GM12878 (cell line): ENCODE measurements at regions not wholly inside any gene's neighbourhood (a gene's known extent, or its start where the extent isn't known, plus 50 kb on each side); places are given as distances from the start of the nearest gene placed in this dataset.

ENCODE experiments used
- CHD2 ChIP-seq: IDR thresholded peaks from 2 replicates; pipeline ENCODE4 v1.6.1; 2011; ENCODE audit warnings: low read depth, low read length, improper control_type of control experiment, borderline replicate concordance
- CTCF ChIP-seq, 3 experiments: IDR thresholded peaks in 2 of 3; conservative IDR thresholded peaks in 1 of 3; 2 replicates each; pipeline ENCODE4 v1.5.1; 2011; ENCODE audit warnings: low read depth in 3 of 3, low read length in 3 of 3, mild to moderate bottlenecking in 3 of 3, control low read depth in 2 of 3, moderate library complexity in 2 of 3, inconsistent platforms in 1 of 3, mixed read lengths in 1 of 3; ENCODE audit not compliant: control insufficient read depth in 2 of 3, insufficient read depth in 1 of 3; ENCODE audit errors: extremely low read depth in 1 of 3
- JUND ChIP-seq: IDR thresholded peaks from 2 replicates; pipeline ENCODE4 v1.6.1; 2012; ENCODE audit warnings: low read depth, mild to moderate bottlenecking, low read length, improper control_type of control experiment, moderate library complexity
- NFIC ChIP-seq: IDR thresholded peaks from 2 replicates; pipeline ENCODE4 v1.6.1; 2012; ENCODE audit warnings: low read depth, mild to moderate bottlenecking, inconsistent platforms, low read length, moderate library complexity
- NR2C2 ChIP-seq: IDR thresholded peaks from 2 replicates; pipeline ENCODE4 v1.6.1; 2011; ENCODE audit warnings: borderline replicate concordance, low read depth; ENCODE audit not compliant: control insufficient read depth, insufficient read length
- NRF1 ChIP-seq: conservative IDR thresholded peaks from 2 replicates; pipeline ENCODE4 v1.6.1; 2011; ENCODE audit warnings: mild to moderate bottlenecking, low read depth, low read length, improper control_type of control experiment
- POLR2A ChIP-seq: IDR thresholded peaks from 2 replicates; pipeline ENCODE4 v1.6.1; 2011; ENCODE audit warnings: low read depth, mild to moderate bottlenecking, low read length
- SIN3A ChIP-seq: IDR thresholded peaks from 2 replicates; pipeline ENCODE4 v1.6.1; 2012; ENCODE audit warnings: low read depth, low read length, improper control_type of control experiment
- SP1 ChIP-seq: IDR thresholded peaks from one replicate; pipeline ENCODE4 v1.6.1; 2011; ENCODE audit warnings: low read depth, low read length
- TARDBP ChIP-seq: IDR thresholded peaks from 2 replicates; pipeline ENCODE4 v1.6.1; 2016; ENCODE audit warnings: borderline replicate concordance
- USF2 ChIP-seq: IDR thresholded peaks from 2 replicates; pipeline ENCODE4 v1.6.1; 2011; ENCODE audit warnings: low read depth, low read length, improper control_type of control experiment, borderline replicate concordance
- ZBTB40 ChIP-seq: fragments of 450-650 bp; IDR thresholded peaks from 2 replicates; pipeline ENCODE4 v1.6.1; 2016; ENCODE audit warnings: mild to moderate bottlenecking, moderate library complexity, borderline replicate concordance

- TF ChIP-seq CTCF (IDR thresholded peaks at IDR 0.05 in 2 of 3, conservative IDR thresholded peaks at IDR 0.05 in 1 of 3; ENCODE audit: control insufficient read depth in 2 of 3, extremely low read depth in 1 of 3, insufficient read depth in 1 of 3, low read depth in 3 of 3, low read length in 3 of 3), result no peak
- TF ChIP-seq NR2C2, result no peak
- TF ChIP-seq NRF1, result no peak
- TF ChIP-seq POLR2A, result no peak
- TF ChIP-seq USF2, result no peak
- no peak for TF ChIP-seq CHD2
- no peak for TF ChIP-seq SP1
- no peak for TF ChIP-seq ZBTB40
- no peak for TF ChIP-seq SIN3A
- no peak for TF ChIP-seq TARDBP
- no peak for TF ChIP-seq JUND
- TF ChIP-seq NFIC, result no peak
Observed at GRCh38 chr7:137151690-137152052, 191.9 kb downstream of the PTN start.
